ENCODE measurements at regions not wholly inside any gene's neighbourhood (a gene's known extent, or its start where the extent isn't known, plus 50 kb on each side); places are given as distances from the start of the nearest gene placed in this dataset.

- TF ChIP-seq CTCF (IDR thresholded peaks at IDR 0.05) = no peak
- H2AFZ ChIP-seq = no peak overlapping the region
- peak overlapping the region; percentile 2 for H3K4me2 ChIP-seq (ENCODE audit: low read length)
- no peak overlapping the region for H3K9ac ChIP-seq
- H3K9me3 ChIP-seq (ENCODE audit: control insufficient read depth, low read length) = no peaks in the 10 kb centered on the region
- no peak overlapping the region for H3K4me3 ChIP-seq (ENCODE audit: low read depth, low read length)
- H3K27me3 ChIP-seq (ENCODE audit: control insufficient read depth, insufficient read depth, low read length) = peaks cover 7% of the 10 kb centered on the region
- no peaks in the 10 kb centered on the region for H3K79me2 ChIP-seq
- H3K36me3 ChIP-seq (ENCODE audit: control insufficient read depth, insufficient read depth, low read length) = no peaks in the 10 kb centered on the region
- no peak overlapping the region for H3K27ac ChIP-seq
- no peaks in the 10 kb centered on the region for H3K4me1 ChIP-seq
Observed at GRCh38 chr12:111034886-111035577, 114.7 kb upstream of the MYL2 start.

GRCh38 chr12:111034083-111034885 is 113.9 kb upstream of the MYL2 start, which contains the start of gene CUX2:
Gene CUX2 (plus strand): TSS chr12:111034165.
- H3K9ac ChIP-seq = no peak within 1 kb of the TSS

GRCh38 chr12:111033281-111034082 is 113.1 kb upstream of the MYL2 start:
- no peaks in the 10 kb centered on the region for H3K4me1 ChIP-seq
- H2AFZ ChIP-seq = no peak overlapping the region
- no peak for TF ChIP-seq CTCF (IDR thresholded peaks at IDR 0.05)
- peaks cover 7% of the 10 kb centered on the region for H3K27me3 ChIP-seq (ENCODE audit: control insufficient read depth, insufficient read depth, low read length)
- no peaks in the 10 kb centered on the region for H3K79me2 ChIP-seq
- no peaks in the 10 kb centered on the region for H3K36me3 ChIP-seq (ENCODE audit: control insufficient read depth, insufficient read depth, low read length)
- H3K9ac ChIP-seq = no peak overlapping the region
- H3K27ac ChIP-seq = no peak overlapping the region
- no peak overlapping the region for H3K4me2 ChIP-seq (ENCODE audit: low read length)
- H3K9me3 ChIP-seq (ENCODE audit: control insufficient read depth, low read length) = no peaks in the 10 kb centered on the region
- H3K4me3 ChIP-seq (ENCODE audit: low read depth, low read length) = no peak overlapping the region

More at GRCh38 chr12:111034083-111034885, 113.9 kb upstream of the MYL2 start, which contains the start of gene CUX2:
- no peak for TF ChIP-seq CTCF (IDR thresholded peaks at IDR 0.05)
- Histone ChIP-seq H3K27ac (no peak within 1 kb of the TSS), H3K27me3 (ENCODE audit: control insufficient read depth, insufficient read depth, low read length) (peaks cover 7% of the 10 kb centered on the region), H3K36me3 (ENCODE audit: control insufficient read depth, insufficient read depth, low read length) (no peaks in the 10 kb centered on the region), H3K79me2 (no peaks in the 10 kb centered on the region), H3K4me2 (ENCODE audit: low read length) (peak within 1 kb of the TSS; percentile 58), H3K9me3 (ENCODE audit: control insufficient read depth, low read length) (no peaks in the 10 kb centered on the region), H3K4me1 (no peaks in the 10 kb centered on the region), H3K4me3 (ENCODE audit: low read depth, low read length) (no peak within 1 kb of the TSS), H2AFZ (no peak within 1 kb of the TSS)

GRCh38 chr12:111032591-111032919 is 112.2 kb upstream of the MYL2 start:
- Histone ChIP-seq H3K4me2 (ENCODE audit: low read length) (no peak overlapping the region), H3K4me3 (ENCODE audit: low read depth, low read length) (no peak overlapping the region), H3K9ac (no peak overlapping the region), H3K4me1 (no peaks in the 10 kb centered on the region), H3K27me3 (ENCODE audit: control insufficient read depth, insufficient read depth, low read length) (peaks cover 7% of the 10 kb centered on the region), H3K9me3 (ENCODE audit: control insufficient read depth, low read length) (no peaks in the 10 kb centered on the region), H3K36me3 (ENCODE audit: control insufficient read depth, insufficient read depth, low read length) (no peaks in the 10 kb centered on the region), H3K27ac (no peak overlapping the region), H3K79me2 (no peaks in the 10 kb centered on the region), H2AFZ (no peak overlapping the region)
- TF ChIP-seq CTCF (IDR thresholded peaks at IDR 0.05) = no peak
